ENCODE measurements at regions not wholly inside any gene's neighbourhood (a gene's known extent, or its start where the extent isn't known, plus 50 kb on each side); places are given as distances from the start of the nearest gene placed in this dataset.

DNA sequence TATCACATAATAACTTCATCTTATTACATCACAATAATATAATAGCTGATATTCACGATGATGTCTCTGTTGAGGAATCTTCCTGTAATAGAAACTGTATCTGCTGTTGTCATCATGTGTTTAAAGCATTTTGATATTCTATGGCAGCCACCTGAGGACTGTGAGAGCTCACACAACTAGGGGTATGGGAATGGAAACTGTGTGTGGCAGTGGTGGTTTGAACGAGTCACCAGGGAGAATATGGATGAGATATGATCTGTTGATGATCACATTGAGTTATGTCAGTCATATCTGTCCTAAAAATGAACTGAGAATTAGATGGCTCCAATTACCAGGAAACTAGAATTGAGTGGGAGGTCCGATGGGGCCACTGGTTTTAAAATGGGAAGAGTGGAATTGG, 169.6 kb downstream of the MID1IP1 start:
- TF ChIP-seq, protein P1, sequence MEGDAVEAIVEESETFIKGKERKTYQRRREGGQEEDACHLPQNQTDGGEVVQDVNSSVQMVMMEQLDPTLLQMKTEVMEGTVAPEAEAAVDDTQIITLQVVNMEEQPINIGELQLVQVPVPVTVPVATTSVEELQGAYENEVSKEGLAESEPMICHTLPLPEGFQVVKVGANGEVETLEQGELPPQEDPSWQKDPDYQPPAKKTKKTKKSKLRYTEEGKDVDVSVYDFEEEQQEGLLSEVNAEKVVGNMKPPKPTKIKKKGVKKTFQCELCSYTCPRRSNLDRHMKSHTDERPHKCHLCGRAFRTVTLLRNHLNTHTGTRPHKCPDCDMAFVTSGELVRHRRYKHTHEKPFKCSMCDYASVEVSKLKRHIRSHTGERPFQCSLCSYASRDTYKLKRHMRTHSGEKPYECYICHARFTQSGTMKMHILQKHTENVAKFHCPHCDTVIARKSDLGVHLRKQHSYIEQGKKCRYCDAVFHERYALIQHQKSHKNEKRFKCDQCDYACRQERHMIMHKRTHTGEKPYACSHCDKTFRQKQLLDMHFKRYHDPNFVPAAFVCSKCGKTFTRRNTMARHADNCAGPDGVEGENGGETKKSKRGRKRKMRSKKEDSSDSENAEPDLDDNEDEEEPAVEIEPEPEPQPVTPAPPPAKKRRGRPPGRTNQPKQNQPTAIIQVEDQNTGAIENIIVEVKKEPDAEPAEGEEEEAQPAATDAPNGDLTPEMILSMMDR (IDR thresholded peaks at IDR 0.05), result no peak
- no peak for TF ChIP-seq POLR2A (IDR thresholded peaks at IDR 0.05)

Data from thyroid gland (tissue), 4 donors.